OCI-LY1 (cell line): ENCODE measurements at regions not wholly inside any gene's neighbourhood (a gene's known extent, or its start where the extent isn't known, plus 50 kb on each side); places are given as distances from the start of the nearest gene placed in this dataset.

Experiments
- EZH2 ChIP-seq: fragments of 200-600 bp; sonication (generic), shearing (Covaris generic); IDR thresholded peaks from 2 replicates; pipeline ENCODE4 v1.8.0; 2017; ENCODE audit warnings: borderline replicate concordance, mixed run types, mild to moderate bottlenecking, antibody characterized with exemption, low read length, moderate library complexity, mixed read lengths
- TF ChIP-seq, protein P1 (sequence below): fragments of 200-600 bp; sonication (generic), shearing (Covaris generic); IDR thresholded peaks from 2 replicates; pipeline ENCODE4 v1.5.1; 2017; ENCODE audit warnings: mild to moderate bottlenecking, antibody characterized with exemption, low read length, moderate library complexity, mixed read lengths

DNA sequence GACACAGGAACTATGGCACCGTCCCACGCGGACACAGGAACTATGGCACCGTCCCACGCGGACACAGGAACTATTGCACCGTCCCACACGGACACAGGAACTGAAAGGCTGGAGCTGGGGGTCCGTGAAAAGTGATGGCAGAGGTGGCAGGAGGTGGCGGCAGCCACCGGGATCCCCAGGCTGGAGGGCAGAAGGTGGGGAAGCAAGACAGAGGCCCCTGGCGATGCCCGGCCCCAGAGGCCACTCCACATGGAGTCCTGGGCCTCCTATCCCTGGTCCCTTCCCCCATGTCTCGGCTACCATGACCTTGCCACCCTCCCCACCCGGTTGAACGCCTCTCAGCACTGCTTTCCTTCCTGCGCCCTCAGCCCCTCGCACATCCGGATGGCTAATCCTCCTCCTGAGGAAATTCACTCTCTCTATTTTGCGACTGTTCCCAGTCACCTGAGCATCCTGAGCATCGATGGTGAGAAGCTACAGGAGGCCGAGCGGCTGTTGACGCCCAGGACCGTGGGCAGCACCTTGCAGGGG is 181.4 kb downstream of the TMEM18 start:
- TF ChIP-seq, protein P1, sequence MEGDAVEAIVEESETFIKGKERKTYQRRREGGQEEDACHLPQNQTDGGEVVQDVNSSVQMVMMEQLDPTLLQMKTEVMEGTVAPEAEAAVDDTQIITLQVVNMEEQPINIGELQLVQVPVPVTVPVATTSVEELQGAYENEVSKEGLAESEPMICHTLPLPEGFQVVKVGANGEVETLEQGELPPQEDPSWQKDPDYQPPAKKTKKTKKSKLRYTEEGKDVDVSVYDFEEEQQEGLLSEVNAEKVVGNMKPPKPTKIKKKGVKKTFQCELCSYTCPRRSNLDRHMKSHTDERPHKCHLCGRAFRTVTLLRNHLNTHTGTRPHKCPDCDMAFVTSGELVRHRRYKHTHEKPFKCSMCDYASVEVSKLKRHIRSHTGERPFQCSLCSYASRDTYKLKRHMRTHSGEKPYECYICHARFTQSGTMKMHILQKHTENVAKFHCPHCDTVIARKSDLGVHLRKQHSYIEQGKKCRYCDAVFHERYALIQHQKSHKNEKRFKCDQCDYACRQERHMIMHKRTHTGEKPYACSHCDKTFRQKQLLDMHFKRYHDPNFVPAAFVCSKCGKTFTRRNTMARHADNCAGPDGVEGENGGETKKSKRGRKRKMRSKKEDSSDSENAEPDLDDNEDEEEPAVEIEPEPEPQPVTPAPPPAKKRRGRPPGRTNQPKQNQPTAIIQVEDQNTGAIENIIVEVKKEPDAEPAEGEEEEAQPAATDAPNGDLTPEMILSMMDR: no peak
- no peak for TF ChIP-seq EZH2
